ENCODE measurements at regions not wholly inside any gene's neighbourhood (a gene's known extent, or its start where the extent isn't known, plus 50 kb on each side); places are given as distances from the start of the nearest gene placed in this dataset.

GRCh38 chrX:125850693-125851092, 315.4 kb downstream of the DCAF12L2 start (continued):
- no peak for TF ChIP-seq TSHZ1 (CRISPR knock-in tag; IDR thresholded peaks at IDR 0.05)
- no peak for TF ChIP-seq MYC (IDR thresholded peaks at IDR 0.05; ENCODE audit: low read depth, low read length)
- no peak for TF ChIP-seq MYC (CRISPR knock-in tag; IDR thresholded peaks at IDR 0.05; ENCODE audit: borderline replicate concordance, low read depth)
- no peak for TF ChIP-seq MEIS2 (IDR thresholded peaks at IDR 0.05; ENCODE audit: partially characterized antibody)
- no peak for TF ChIP-seq KAT7 (CRISPR knock-in tag; IDR thresholded peaks at IDR 0.05; ENCODE audit: borderline replicate concordance)

- no TSS peak for BruUV-seq (replicated peaks)
- DNase-seq (ENCODE audit: extremely low read depth in 1 of 4, low spot score in 3 of 4) (peak in 1 of 4 experiments; percentile 0), ATAC-seq (no peak), FAIRE-seq (no peak)
- H3K27me3 ChIP-seq (ENCODE audit: control insufficient read depth in 2 of 2, insufficient read depth in 2 of 2, low read length in 2 of 2): no peaks in the 10 kb centered on the region
- POLR2A ChIA-PET: no interaction called here
- H3K4me2 ChIP-seq (ENCODE audit: insufficient read depth, low read length): no peak overlapping the region
- H3K36me3 ChIP-seq (ENCODE audit: control insufficient read depth, insufficient read depth, low read length): no peaks in the 10 kb centered on the region
- H3K27ac ChIP-seq (ENCODE audit: extremely low read depth, low read depth, low read length): no peak overlapping the region
- H3K9ac ChIP-seq (ENCODE audit: insufficient read depth in 1 of 2, low read depth in 2 of 2, low read length in 2 of 2): no peak overlapping the region
- CTCF ChIA-PET (ENCODE audit: low intra/inter-chr PET ratio): no interaction called here
- no peak overlapping the region for H3K4me3 ChIP-seq
- in situ Hi-C loops (cut with MboI) (no loop called here), intact Hi-C loops (cut with micrococcal nuclease) (no loop called here)
- H3K9me1 ChIP-seq (ENCODE audit: control insufficient read depth, insufficient read depth, low read length): no peaks in the 10 kb centered on the region
- H4K20me1 ChIP-seq (replicated peaks; ENCODE audit: control insufficient read depth, insufficient read depth, low read length): no peaks in the 10 kb centered on the region
- WGBS (ENCODE audit: insufficient coverage, low coverage, missing lambda C conversion rate): no CpG with 5 or more reads among the region's 2 CpGs
- no peak overlapping the region for H2AFZ ChIP-seq (ENCODE audit: low read depth, low read length)
- peak; percentile 62 for TF ChIP-seq ZFP36 (IDR thresholded peaks at IDR 0.05; ENCODE audit: low read depth, low read length, partially characterized antibody)
- no peak for TF ChIP-seq RERE (CRISPR knock-in tag; IDR thresholded peaks at IDR 0.05; ENCODE audit: borderline replicate concordance)
- TF ChIP-seq GATAD2B (IDR thresholded peaks at IDR 0.05; ENCODE audit: borderline replicate concordance): no peak
- H3K9me3 ChIP-seq (replicated peaks; ENCODE audit: control insufficient read depth, insufficient read depth, low read depth, low read length): no peaks in the 10 kb centered on the region
- no peaks in the 10 kb centered on the region for H3K79me2 ChIP-seq (ENCODE audit: control insufficient read depth, insufficient read depth, low read length)
- H3K4me1 ChIP-seq (replicated peaks in 1 of 2; ENCODE audit: control insufficient read depth in 2 of 2, insufficient read depth in 2 of 2, low read length in 2 of 2): no peaks in the 10 kb centered on the region
Measured at GRCh38 chrX:125883169-125883568, 282.9 kb downstream of the DCAF12L2 start.
